WTC11 (cell line): ENCODE measurements at regions not wholly inside any gene's neighbourhood (a gene's known extent, or its start where the extent isn't known, plus 50 kb on each side); places are given as distances from the start of the nearest gene placed in this dataset.

Experiments used
- ATAC-seq: fragments of 200-7000 bp; cut with Tn5 transposase; 2 replicates; pipeline ENCODE4 v1.10.0; 2021; ENCODE audit warnings: mild to moderate bottlenecking, moderate library complexity
- CTCF ChIA-PET: fragments of 300-600 bp; sonication (Branson Sonifier 250); formaldehyde crosslinking; loops from one replicate; lab custom pipeline; 2021; ENCODE audit warnings: antibody characterized with exemption; lab: Charles Lee
- POLR2A ChIA-PET: fragments of 350-600 bp; sonication (Branson Sonifier 250); formaldehyde crosslinking; loops from one replicate; lab custom pipeline; 2021; ENCODE audit warnings: antibody characterized with exemption; lab: Charles Lee
- DNase-seq: peaks from one replicate; pipeline ENCODE4 v3.0.0; 2021; ENCODE audit warnings: low spot score
- H3K27ac Mint-ChIP-seq: 2 replicates; pipeline ENCODE4 v1.8.0; 2021; ENCODE audit warnings: mixed read lengths
- H3K27me3 Mint-ChIP-seq: 2 replicates; pipeline ENCODE4 v1.8.0; 2021; ENCODE audit warnings: low read depth, mild to moderate bottlenecking, moderate library complexity, mixed read lengths
- H3K36me3 Mint-ChIP-seq: 2 replicates; pipeline ENCODE4 v1.8.0; 2021; ENCODE audit warnings: mixed read lengths
- H3K4me1 Mint-ChIP-seq: 2 replicates; pipeline ENCODE4 v1.8.0; 2022; ENCODE audit warnings: mixed read lengths
- H3K4me3 Mint-ChIP-seq: 2 replicates; pipeline ENCODE4 v1.8.0; 2021; ENCODE audit warnings: mild to moderate bottlenecking, moderate library complexity, mixed read lengths
- H3K9me3 Mint-ChIP-seq: 2 replicates; pipeline ENCODE4 v1.8.0; 2021; ENCODE audit warnings: mixed read lengths
- ATF1 ChIP-seq: sonication (generic); formaldehyde crosslinking; IDR thresholded peaks from 2 replicates; pipeline ENCODE4 v1.8.1; 2023; ENCODE audit warnings: mild to moderate bottlenecking, moderate library complexity, missing genetic modification reagents
- ELF4 ChIP-seq: sonication (generic); formaldehyde crosslinking; IDR thresholded peaks from 2 replicates; pipeline ENCODE4 v1.8.1; 2022; ENCODE audit warnings: low read depth, mild to moderate bottlenecking, moderate library complexity, missing genetic modification reagents
- ESRRA ChIP-seq: sonication (generic); formaldehyde crosslinking; IDR thresholded peaks from 2 replicates; pipeline ENCODE4 v1.8.1; 2022; ENCODE audit warnings: mild to moderate bottlenecking, missing genetic modification reagents, borderline replicate concordance
- FOXJ3 ChIP-seq: sonication (generic); formaldehyde crosslinking; IDR thresholded peaks from 2 replicates; pipeline ENCODE4 v1.9.0; 2021; ENCODE audit warnings: missing genetic modification reagents, mild to moderate bottlenecking, borderline replicate concordance
- FOXP1 ChIP-seq: sonication (generic); formaldehyde crosslinking; IDR thresholded peaks from 2 replicates; pipeline ENCODE4 v1.8.0; 2022; ENCODE audit warnings: missing genetic modification reagents, mild to moderate bottlenecking, moderate library complexity, borderline replicate concordance
- HMGA2 ChIP-seq: fragments of 250-450 bp; sonication (Bioruptor Pico); IDR thresholded peaks from 2 replicates; pipeline ENCODE4 v1.4.0; 2021; ENCODE audit warnings: mild to moderate bottlenecking, moderate library complexity
- MXD4 ChIP-seq: fragments of 250-450 bp; sonication (Bioruptor Pico); IDR thresholded peaks from 2 replicates; pipeline ENCODE4 v1.8.0; 2021; ENCODE audit warnings: mild to moderate bottlenecking, moderate library complexity, borderline replicate concordance
- NFE2L1 ChIP-seq: sonication (generic); formaldehyde crosslinking; IDR thresholded peaks from 2 replicates; pipeline ENCODE4 v1.8.1; 2023; ENCODE audit warnings: missing genetic modification reagents
- SOX15 ChIP-seq: fragments of 250-450 bp; sonication (Bioruptor Pico); IDR thresholded peaks from 2 replicates; pipeline ENCODE4 v1.9.0; 2021; ENCODE audit warnings: mild to moderate bottlenecking
- ZNF219 ChIP-seq: sonication (generic); formaldehyde crosslinking; IDR thresholded peaks from 2 replicates; pipeline ENCODE4 v1.8.0; 2023; ENCODE audit warnings: missing genetic modification reagents, mild to moderate bottlenecking, borderline replicate concordance
- ZNF416 ChIP-seq: fragments of 250-450 bp; sonication (Bioruptor Pico); IDR thresholded peaks from 2 replicates; pipeline ENCODE4 v1.9.0; 2021; ENCODE audit warnings: mild to moderate bottlenecking, inconsistent platforms
- ZNF671 ChIP-seq: fragments of 250-450 bp; sonication (Bioruptor Pico); IDR thresholded peaks from 2 replicates; pipeline ENCODE4 v1.8.0; 2021; ENCODE audit warnings: mild to moderate bottlenecking
- TF ChIP-seq, protein P1 (sequence below): sonication (generic); formaldehyde crosslinking; IDR thresholded peaks from 2 replicates; pipeline ENCODE4 v1.8.1; 2023; ENCODE audit warnings: mild to moderate bottlenecking, moderate library complexity, missing genetic modification reagents
- TF ChIP-seq, protein P2 (sequence below): sonication (generic); formaldehyde crosslinking; IDR thresholded peaks from 2 replicates; pipeline ENCODE4 v1.8.1; 2023; ENCODE audit warnings: mild to moderate bottlenecking, missing genetic modification reagents, moderate library complexity
- TF ChIP-seq, protein P3 (sequence below): sonication (generic); formaldehyde crosslinking; IDR thresholded peaks from 2 replicates; pipeline ENCODE4 v1.8.1; 2022; ENCODE audit warnings: mild to moderate bottlenecking, missing genetic modification reagents, moderate library complexity, borderline replicate concordance
- TF ChIP-seq, protein P4 (sequence below): sonication (generic); formaldehyde crosslinking; IDR thresholded peaks from 2 replicates; pipeline ENCODE4 v1.8.0; 2023; ENCODE audit warnings: missing genetic modification reagents
- TF ChIP-seq, protein P5 (sequence below): sonication (generic); formaldehyde crosslinking; IDR thresholded peaks from 2 replicates; pipeline ENCODE4 v1.8.1; 2023; ENCODE audit warnings: mild to moderate bottlenecking, missing genetic modification reagents
- TF ChIP-seq, protein P6 (sequence below): sonication (generic); formaldehyde crosslinking; IDR thresholded peaks from 2 replicates; pipeline ENCODE4 v1.8.1; 2023; ENCODE audit warnings: mild to moderate bottlenecking, missing genetic modification reagents
- TF ChIP-seq, protein P7 (sequence below): sonication (generic); formaldehyde crosslinking; IDR thresholded peaks from 2 replicates; pipeline ENCODE4 v1.8.0; 2022; ENCODE audit warnings: mild to moderate bottlenecking, missing genetic modification reagents
- TF ChIP-seq, protein P8 (sequence below): fragments of 250-450 bp; sonication (Bioruptor Pico); conservative IDR thresholded peaks from 2 replicates; pipeline ENCODE4 v1.9.0; 2021; ENCODE audit warnings: mild to moderate bottlenecking
- TF ChIP-seq, protein P9 (sequence below): sonication (generic); formaldehyde crosslinking; conservative IDR thresholded peaks from 2 replicates; pipeline ENCODE4 v1.8.1; 2022; ENCODE audit warnings: mild to moderate bottlenecking, missing genetic modification reagents

DNA sequence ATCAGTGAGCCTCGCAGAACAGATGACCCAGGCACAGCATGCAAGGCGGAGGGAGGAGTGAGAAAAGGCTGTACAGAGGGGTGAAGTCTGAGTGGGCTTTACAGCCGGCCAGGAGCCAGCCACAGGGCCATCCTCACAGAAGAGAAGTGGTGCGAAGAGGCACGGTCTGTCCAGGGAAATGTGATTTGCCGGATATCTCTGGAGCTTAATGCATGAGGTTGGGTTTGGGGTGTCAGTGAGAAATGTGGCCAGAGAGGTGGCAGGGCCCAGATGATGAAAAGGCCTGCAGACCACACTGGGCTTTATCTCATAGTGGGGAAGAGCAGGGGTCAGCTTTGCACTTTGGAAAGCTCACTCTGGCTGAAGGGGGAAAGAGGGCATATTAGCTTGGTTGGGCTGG, 255.2 kb downstream of the BUD13 start:
- POLR2A ChIA-PET = no interaction called here
- CTCF ChIA-PET = interaction anchor here (1.3 to 2.3 kb wide), 4 partner anchors 18 to 236 kb away, joined by 3 to 12 read pairs (median 6); no protein-coding TSS in a partner anchor
- Mint-ChIP-seq H3K36me3 (no peaks in the 10 kb centered on the region), H3K27ac (no peak overlapping the region), H3K4me1 (peaks cover 4% of the 10 kb centered on the region; the same call in 1 of the 2 replicates), H3K4me3 (no peak overlapping the region), H3K27me3 (no peaks in the 10 kb centered on the region; the same call in 1 of the 2 replicates), H3K9me3 (peaks cover 5% of the 10 kb centered on the region; the same call in 1 of the 2 replicates)
- TF ChIP-seq ZNF416 (CRISPR knock-in tag) = no peak
- no peak for TF ChIP-seq ELF4 (CRISPR knock-in tag)
- TF ChIP-seq, protein P1, sequence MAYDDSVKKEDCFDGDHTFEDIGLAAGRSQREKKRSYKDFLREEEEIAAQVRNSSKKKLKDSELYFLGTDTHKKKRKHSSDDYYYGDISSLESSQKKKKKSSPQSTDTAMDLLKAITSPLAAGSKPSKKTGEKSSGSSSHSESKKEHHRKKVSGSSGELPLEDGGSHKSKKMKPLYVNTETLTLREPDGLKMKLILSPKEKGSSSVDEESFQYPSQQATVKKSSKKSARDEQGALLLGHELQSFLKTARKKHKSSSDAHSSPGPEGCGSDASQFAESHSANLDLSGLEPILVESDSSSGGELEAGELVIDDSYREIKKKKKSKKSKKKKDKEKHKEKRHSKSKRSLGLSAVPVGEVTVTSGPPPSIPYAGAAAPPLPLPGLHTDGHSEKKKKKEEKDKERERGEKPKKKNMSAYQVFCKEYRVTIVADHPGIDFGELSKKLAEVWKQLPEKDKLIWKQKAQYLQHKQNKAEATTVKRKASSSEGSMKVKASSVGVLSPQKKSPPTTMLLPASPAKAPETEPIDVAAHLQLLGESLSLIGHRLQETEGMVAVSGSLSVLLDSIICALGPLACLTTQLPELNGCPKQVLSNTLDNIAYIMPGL (CRISPR knock-in tag) = no peak
- TF ChIP-seq SOX15 (CRISPR knock-in tag) = no peak
- TF ChIP-seq ZNF219 (CRISPR knock-in tag) = no peak
- no peak for TF ChIP-seq ESRRA (CRISPR knock-in tag)
- no peak for TF ChIP-seq HMGA2 (CRISPR knock-in tag)
- TF ChIP-seq, protein P2, sequence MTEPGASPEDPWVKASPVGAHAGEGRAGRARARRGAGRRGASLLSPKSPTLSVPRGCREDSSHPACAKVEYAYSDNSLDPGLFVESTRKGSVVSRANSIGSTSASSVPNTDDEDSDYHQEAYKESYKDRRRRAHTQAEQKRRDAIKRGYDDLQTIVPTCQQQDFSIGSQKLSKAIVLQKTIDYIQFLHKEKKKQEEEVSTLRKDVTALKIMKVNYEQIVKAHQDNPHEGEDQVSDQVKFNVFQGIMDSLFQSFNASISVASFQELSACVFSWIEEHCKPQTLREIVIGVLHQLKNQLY (CRISPR knock-in tag) = no peak
- TF ChIP-seq, protein P3, sequence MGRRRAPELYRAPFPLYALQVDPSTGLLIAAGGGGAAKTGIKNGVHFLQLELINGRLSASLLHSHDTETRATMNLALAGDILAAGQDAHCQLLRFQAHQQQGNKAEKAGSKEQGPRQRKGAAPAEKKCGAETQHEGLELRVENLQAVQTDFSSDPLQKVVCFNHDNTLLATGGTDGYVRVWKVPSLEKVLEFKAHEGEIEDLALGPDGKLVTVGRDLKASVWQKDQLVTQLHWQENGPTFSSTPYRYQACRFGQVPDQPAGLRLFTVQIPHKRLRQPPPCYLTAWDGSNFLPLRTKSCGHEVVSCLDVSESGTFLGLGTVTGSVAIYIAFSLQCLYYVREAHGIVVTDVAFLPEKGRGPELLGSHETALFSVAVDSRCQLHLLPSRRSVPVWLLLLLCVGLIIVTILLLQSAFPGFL (CRISPR knock-in tag) = no peak
- TF ChIP-seq, protein P4, sequence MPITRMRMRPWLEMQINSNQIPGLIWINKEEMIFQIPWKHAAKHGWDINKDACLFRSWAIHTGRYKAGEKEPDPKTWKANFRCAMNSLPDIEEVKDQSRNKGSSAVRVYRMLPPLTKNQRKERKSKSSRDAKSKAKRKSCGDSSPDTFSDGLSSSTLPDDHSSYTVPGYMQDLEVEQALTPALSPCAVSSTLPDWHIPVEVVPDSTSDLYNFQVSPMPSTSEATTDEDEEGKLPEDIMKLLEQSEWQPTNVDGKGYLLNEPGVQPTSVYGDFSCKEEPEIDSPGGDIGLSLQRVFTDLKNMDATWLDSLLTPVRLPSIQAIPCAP (CRISPR knock-in tag) = no peak
- TF ChIP-seq, protein P5, sequence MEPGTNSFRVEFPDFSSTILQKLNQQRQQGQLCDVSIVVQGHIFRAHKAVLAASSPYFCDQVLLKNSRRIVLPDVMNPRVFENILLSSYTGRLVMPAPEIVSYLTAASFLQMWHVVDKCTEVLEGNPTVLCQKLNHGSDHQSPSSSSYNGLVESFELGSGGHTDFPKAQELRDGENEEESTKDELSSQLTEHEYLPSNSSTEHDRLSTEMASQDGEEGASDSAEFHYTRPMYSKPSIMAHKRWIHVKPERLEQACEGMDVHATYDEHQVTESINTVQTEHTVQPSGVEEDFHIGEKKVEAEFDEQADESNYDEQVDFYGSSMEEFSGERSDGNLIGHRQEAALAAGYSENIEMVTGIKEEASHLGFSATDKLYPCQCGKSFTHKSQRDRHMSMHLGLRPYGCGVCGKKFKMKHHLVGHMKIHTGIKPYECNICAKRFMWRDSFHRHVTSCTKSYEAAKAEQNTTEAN (CRISPR knock-in tag) = no peak
- TF ChIP-seq, protein P6, sequence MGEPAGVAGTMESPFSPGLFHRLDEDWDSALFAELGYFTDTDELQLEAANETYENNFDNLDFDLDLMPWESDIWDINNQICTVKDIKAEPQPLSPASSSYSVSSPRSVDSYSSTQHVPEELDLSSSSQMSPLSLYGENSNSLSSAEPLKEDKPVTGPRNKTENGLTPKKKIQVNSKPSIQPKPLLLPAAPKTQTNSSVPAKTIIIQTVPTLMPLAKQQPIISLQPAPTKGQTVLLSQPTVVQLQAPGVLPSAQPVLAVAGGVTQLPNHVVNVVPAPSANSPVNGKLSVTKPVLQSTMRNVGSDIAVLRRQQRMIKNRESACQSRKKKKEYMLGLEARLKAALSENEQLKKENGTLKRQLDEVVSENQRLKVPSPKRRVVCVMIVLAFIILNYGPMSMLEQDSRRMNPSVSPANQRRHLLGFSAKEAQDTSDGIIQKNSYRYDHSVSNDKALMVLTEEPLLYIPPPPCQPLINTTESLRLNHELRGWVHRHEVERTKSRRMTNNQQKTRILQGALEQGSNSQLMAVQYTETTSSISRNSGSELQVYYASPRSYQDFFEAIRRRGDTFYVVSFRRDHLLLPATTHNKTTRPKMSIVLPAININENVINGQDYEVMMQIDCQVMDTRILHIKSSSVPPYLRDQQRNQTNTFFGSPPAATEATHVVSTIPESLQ (CRISPR knock-in tag) = no peak
- TF ChIP-seq ZNF671 (CRISPR knock-in tag) = no peak
- TF ChIP-seq, protein P7, sequence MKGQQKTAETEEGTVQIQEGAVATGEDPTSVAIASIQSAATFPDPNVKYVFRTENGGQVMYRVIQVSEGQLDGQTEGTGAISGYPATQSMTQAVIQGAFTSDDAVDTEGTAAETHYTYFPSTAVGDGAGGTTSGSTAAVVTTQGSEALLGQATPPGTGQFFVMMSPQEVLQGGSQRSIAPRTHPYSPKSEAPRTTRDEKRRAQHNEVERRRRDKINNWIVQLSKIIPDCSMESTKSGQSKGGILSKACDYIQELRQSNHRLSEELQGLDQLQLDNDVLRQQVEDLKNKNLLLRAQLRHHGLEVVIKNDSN (CRISPR knock-in tag) = no peak
- no peak for TF ChIP-seq FOXP1 (CRISPR knock-in tag)
- no peak for TF ChIP-seq ATF1
- DNase-seq (no peak), ATAC-seq (no peak)

DNA sequence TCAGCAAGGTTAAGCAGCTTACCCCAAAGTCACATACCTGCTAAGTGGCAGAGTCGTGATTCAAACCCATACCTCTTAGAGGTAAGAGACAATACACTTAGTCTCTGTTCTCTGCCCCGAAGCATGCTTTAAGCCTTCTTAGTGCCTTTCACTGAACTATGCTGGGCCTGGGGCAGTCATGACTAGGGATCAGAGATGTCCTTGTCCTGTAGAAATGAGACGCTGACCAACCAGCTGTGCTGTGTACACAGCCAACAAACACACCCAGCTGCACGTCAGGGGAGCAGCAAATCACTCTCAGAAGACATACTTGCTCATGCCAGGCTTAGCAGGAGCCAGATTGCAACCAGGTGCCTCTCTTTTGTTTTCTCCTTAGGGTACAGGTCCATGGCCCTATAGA, 255.7 kb downstream of the BUD13 start:
- H3K4me3 Mint-ChIP-seq = no peak overlapping the region
- H3K9me3 Mint-ChIP-seq = peaks cover 5% of the 10 kb centered on the region; the same call in 1 of the 2 replicates
- DNase-seq = no peak
- no peaks in the 10 kb centered on the region for H3K36me3 Mint-ChIP-seq
- H3K4me1 Mint-ChIP-seq = peaks cover 4% of the 10 kb centered on the region; the same call in 1 of the 2 replicates
- no peak for ATAC-seq
- ChIA-PET POLR2A (no interaction called here), CTCF (interaction anchor here (0.6 to 2.3 kb wide), 6 partner anchors 10 to 236 kb away, joined by 3 to 12 read pairs (median 4); no protein-coding TSS in a partner anchor)
- H3K27ac Mint-ChIP-seq = no peak overlapping the region
- no peaks in the 10 kb centered on the region; the same call in 1 of the 2 replicates for H3K27me3 Mint-ChIP-seq
- no peak for TF ChIP-seq MXD4 (CRISPR knock-in tag)
- TF ChIP-seq FOXJ3 (CRISPR knock-in tag) = no peak
- TF ChIP-seq, protein P4 (CRISPR knock-in tag) = no peak
- TF ChIP-seq, protein P8, sequence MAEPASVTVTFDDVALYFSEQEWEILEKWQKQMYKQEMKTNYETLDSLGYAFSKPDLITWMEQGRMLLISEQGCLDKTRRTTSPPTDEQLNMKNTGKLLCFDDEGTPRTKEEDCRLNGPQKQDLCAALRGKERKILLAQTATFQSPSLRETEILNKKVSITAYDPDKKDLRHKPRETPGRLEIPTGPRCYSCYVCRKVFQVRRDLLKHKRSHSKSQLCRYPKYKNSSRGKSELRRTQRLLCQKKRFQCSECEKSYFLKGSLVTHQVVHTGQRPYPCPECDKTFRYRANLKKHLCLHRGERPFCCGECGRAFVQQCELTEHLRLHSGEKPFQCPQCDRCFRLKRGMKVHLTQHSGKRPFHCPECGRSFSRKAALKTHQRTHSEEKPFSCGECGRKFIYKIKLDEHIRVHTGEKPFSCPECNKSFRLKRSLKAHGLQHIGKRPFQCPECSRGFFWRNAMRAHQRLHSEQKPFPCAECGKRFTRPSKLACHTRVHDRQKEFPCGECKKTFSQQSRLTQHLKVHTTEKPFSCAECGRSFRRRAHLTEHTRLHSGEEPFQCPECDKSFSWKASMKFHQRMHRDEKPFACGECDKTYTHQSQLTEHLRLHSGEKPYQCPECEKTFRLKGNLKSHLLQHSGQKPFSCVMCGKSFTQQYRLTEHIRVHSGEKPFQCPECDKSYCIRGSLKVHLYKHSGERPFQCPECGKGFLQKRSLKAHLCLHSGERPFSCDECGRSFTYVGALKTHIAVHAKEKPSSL (CRISPR knock-in tag) = no peak
- no peak for TF ChIP-seq NFE2L1 (CRISPR knock-in tag)
- no peak for TF ChIP-seq ZNF219 (CRISPR knock-in tag)
- TF ChIP-seq, protein P9, sequence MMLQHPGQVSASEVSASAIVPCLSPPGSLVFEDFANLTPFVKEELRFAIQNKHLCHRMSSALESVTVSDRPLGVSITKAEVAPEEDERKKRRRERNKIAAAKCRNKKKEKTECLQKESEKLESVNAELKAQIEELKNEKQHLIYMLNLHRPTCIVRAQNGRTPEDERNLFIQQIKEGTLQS (CRISPR knock-in tag) = no peak
